ENCODE measurements at regions not wholly inside any gene's neighbourhood (a gene's known extent, or its start where the extent isn't known, plus 50 kb on each side); places are given as distances from the start of the nearest gene placed in this dataset.
"Not testable (repeated sequence)": the region's sequence is repeated elsewhere in the genome, so short reads cannot be mapped to it uniquely, and the experiment has no call there.

- FAIRE-seq = no peak
- no peak for DNase-seq (ENCODE audit: low spot score in 2 of 2)
Measured at GRCh38 chr1:168825129-168825528, 96.1 kb upstream of the DPT start.

DNA sequence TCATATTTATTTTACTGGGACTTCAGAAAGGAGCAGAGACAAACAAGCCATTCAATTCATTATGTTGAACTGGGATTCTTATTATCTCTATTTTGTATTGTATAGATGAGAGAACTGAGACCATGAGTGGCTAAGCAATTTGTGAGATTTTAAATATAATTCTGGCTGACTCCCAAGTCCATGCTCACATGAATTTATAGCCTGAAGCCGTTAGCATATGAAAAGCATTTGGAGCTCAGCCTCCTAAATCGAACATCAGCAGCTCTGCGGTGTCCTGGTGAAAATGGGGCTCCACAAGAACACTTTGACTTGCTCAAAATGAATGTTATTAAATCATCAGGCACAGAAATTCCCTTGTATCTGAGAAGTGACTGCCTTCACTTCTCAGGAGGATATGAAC is 96.8 kb upstream of the DPT start:
- FAIRE-seq (no peak), DNase-seq (ENCODE audit: low spot score in 2 of 2) (no peak)

- DNase-seq (ENCODE audit: low spot score in 2 of 2) (no peak), FAIRE-seq (no peak)
Measured at GRCh38 chr1:168826269-168826668, 97.3 kb upstream of the DPT start.

DNA sequence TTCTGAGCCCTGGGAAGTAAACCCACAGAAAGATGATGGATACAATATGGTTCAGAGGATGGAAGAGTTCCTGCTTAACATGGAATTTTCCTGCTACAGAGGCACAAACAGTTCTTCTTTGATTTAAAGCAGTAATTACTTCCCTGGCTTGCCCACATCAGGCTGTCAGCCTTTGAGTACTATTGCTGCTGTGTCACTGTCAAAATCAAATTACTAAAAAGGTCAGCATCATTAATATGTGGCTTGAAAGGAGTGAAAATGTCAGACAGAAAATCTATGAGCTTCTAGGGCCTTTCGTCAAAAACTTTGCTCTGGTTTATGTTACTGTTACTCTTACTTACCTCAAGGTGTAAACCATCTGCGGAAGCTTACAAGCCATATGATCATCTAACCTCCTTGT is 98.6 kb upstream of the DPT start:
- FAIRE-seq (no peak), DNase-seq (ENCODE audit: low spot score in 2 of 2) (no peak)

- DNase-seq (ENCODE audit: low spot score in 2 of 2) (no peak), FAIRE-seq (no peak)
Measured at GRCh38 chr1:168829876-168830275, 100.9 kb upstream of the DPT start.

- FAIRE-seq (no peak), DNase-seq (ENCODE audit: low spot score in 2 of 2) (no peak)
Measured at GRCh38 chr1:168830562-168830961, 101.6 kb upstream of the DPT start.

- FAIRE-seq (no peak), DNase-seq (ENCODE audit: low spot score in 2 of 2) (no peak)
Measured at GRCh38 chr1:168832661-168833060, 103.7 kb upstream of the DPT start.

DNA sequence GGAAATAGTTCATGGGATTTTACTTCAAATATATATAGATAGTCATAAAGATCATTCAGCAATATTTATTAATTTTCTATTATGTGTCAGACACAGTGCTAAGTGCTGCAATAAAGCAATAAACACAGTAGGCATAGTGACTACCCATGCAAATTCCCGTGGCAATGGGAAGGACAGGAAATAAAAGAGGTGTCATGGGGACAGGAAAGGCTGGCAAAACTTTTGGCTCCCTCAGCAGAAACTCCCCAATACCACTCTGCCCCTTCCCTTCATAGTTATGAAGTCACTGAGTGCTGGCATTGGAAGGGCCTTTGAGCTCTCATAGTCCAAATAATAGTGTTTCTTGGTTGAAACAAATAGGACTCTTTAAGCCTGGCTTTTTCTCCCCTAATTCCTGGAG is 104.4 kb upstream of the DPT start:
- DNase-seq (ENCODE audit: low spot score in 2 of 2) = no peak
- FAIRE-seq = no peak

GRCh38 chr1:168833801-168834224 is 104.8 kb upstream of the DPT start:
- FAIRE-seq = no peak
- no peak for DNase-seq (ENCODE audit: low spot score in 2 of 2)

DNA sequence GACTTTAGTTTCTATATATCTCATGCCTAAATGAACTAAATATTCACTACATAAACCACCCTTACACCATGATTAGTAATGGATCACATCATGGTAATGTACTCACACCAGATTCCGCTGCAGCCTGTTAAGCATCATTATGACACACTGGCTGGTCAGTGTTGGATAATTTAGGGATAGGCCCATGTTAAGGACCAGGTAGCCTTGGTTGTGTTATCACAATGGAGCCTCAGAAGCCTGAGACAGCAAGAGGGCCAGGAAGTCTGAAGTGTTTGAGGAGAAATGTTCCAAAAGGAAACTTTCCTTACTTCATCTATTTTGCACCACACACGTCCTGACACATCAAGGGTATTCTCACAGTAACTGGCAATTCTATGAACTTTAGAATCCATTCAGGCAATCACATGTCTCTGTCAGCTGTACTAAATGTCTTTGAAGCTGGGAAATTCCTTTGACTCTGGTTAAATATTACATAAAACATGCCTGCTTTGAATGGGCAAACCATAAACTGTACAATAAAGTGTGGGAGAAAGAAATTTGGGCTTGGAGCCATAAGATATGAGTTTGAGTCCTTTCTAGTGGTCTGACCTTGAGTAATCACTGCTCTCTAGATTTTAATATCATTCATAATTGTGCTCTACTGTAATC is 105.3 kb upstream of the DPT start:
- no peak for FAIRE-seq

GRCh38 chr1:168835176-168835575 is 106.2 kb upstream of the DPT start:
- DNase-seq (ENCODE audit: low spot score in 2 of 2) (no peak), FAIRE-seq (no peak)

More for the DNA sequence above, 105.3 kb upstream of the DPT start:
- DNase-seq (ENCODE audit: low spot score in 2 of 2) = no peak

DNA sequence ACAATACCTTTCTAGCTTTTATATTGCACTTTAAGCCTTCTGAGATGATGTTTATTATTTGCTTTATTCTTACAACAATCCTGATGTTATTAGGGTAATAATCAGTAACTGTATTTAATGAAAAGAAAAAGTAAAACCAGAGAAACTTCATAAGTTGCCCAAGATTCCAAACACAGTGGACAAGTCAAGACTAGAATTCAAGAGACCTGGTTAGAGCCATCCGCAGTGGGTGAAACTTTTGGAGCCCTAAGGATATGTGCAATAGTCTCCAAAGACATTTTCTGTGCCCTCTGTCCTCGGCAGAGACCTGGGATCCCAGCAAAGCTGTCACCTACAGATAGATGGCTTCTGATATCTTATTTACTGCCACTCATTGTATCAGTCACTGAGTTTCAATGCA is 106.8 kb upstream of the DPT start:
- FAIRE-seq (no peak), DNase-seq (ENCODE audit: low spot score in 2 of 2) (no peak)

GRCh38 chr1:168836469-168836868 is 107.5 kb upstream of the DPT start:
- FAIRE-seq (no peak), DNase-seq (ENCODE audit: low spot score in 2 of 2) (no peak)

GRCh38 chr1:168837230-168837629 is 108.2 kb upstream of the DPT start:
- not testable (repeated sequence) for DNase-seq (ENCODE audit: low spot score in 2 of 2); FAIRE-seq

DNA sequence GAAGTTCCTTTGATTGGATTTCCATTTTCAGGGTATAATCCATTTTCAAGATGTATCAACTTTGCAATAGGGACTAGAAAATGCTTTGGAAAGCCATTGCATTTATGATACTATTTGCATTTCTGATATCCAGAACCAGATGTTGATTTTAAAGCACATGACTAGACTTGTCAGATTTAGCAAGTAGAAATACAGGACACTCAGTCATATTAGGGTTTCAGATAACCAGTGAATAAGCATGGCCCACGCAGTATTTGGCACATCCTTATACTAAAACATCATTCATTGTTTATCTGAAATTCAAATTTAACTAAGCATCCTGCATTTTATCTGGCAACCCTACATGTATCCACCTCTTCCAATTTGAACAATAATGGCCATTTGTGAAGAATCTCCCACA is 113.3 kb upstream of the DPT start:
- DNase-seq (ENCODE audit: low spot score in 2 of 2) = no peak
- FAIRE-seq = no peak

DNA sequence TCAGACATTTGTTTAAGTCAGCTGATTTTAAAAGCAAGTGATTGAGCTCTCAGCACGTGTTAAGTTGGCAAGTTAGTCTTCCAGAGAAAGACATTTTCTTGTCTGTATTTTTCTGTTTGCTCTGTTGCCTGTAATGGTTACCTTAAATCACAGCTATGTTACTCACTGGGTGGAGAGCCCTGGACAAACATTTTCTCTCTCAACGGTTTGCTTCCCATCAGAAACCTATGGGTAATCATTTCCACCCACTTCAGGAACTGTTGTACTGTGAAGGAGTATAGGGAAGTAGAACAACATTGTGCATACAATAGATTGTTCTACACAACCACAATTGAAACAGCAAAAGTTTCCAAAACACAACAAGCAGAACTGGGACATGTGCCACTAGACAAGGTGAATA is 113.9 kb upstream of the DPT start:
- no peak for FAIRE-seq
- DNase-seq (ENCODE audit: low spot score in 2 of 2) = no peak

DNA sequence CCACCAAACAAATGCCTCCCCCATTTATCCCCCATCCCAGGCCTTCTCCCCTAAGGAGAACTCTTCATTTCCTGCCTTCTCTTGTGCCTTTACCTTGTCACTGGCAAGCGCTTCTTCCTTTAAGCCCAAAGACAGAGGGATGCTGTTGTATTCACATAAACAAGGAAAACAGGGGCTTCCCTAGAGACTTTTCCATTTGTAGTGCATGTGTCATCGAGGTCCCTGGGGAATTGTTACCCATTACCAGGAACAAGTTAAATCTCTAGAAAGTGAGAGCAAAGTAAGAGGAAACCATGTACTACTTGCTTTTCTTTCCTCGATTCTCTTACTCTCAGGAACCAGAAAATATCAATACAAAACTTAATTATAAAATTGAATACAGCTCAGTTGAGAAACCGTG is 114.4 kb upstream of the DPT start:
- FAIRE-seq (no peak), DNase-seq (ENCODE audit: low spot score in 2 of 2) (no peak)

- no peak for DNase-seq (ENCODE audit: low spot score in 2 of 2)
- FAIRE-seq = no peak
Measured at GRCh38 chr1:168843950-168844349, 114.9 kb upstream of the DPT start.

DNA sequence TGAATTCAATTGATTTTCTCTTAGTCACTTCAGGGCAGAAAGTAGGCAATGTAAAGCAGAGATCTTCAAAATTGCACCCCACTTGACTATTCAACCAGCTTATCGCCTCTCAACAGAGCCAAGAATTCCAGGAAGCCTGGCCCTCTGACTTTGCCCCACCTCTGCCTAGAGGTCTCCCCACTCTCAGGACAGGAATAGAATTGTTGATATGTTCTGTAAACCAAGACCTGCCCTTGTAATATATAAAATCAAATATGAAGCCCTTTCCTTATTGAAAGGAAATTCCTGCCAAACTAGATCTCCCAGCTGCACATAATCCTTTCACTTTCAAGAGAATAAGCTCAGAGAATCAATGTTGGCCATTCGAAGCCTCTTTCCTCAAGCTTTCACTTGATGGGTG is 116.1 kb upstream of the DPT start:
- FAIRE-seq (no peak), DNase-seq (ENCODE audit: low spot score in 2 of 2) (no peak)

GRCh38 chr1:168848051-168848450 is 119.0 kb upstream of the DPT start:
- DNase-seq (ENCODE audit: low spot score in 2 of 2) (no peak), FAIRE-seq (no peak)

DNA sequence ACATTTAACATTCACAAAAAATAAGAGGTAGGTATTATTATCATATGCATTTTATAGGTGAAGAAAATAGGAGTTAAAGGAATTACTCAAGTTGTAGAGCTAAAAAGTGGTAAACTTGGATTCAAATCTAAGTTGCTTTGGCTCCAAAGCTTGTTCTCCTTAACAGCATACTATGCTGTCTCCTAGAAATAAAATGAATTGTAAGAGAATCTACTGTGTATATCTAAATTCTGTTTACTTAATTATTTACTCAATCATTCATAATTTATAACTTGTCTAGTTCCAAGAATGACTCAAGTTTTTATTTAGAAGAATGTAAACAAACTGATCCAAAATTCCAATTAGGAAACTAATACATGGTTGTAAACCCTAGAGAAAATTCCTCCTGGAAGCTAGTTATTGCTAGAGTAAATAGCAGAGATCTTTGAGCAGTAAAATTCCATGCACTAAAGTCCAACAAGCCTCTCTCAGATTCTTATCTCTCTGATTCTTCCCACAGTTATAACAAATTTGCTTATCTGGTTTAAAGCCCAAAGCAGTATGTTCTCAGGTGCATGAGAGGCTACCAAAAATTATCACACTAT is 132.5 kb upstream of the DPT start:
- DNase-seq (ENCODE audit: low spot score in 2 of 2) (no peak), FAIRE-seq (no peak)

GRCh38 chr1:168863772-168864171 is 134.8 kb upstream of the DPT start:
- DNase-seq (ENCODE audit: low spot score in 2 of 2) (no peak), FAIRE-seq (no peak)

DNA sequence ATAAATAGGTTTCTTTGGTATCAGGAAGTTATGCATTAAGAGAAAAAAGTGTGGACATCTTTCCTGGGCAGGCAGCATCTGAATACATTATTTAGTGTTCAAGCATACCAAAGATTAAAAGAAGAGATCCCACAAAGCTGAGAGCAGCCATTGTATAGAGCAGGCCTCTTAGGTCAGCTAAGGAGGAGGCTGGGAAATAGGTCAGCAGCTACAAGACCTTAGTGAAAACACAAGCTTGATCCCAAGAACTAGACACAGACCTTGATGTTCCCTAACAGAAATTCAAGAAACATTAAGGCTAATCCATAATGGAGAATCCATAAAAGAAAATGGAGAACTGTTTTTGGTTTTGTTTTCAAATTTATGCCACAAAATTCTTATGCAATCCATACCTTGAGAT is 135.3 kb upstream of the DPT start:
- FAIRE-seq = no peak
- DNase-seq (ENCODE audit: low spot score in 2 of 2) = no peak
